ENCODE measurements at regions not wholly inside any gene's neighbourhood (a gene's known extent, or its start where the extent isn't known, plus 50 kb on each side); places are given as distances from the start of the nearest gene placed in this dataset.

DNA sequence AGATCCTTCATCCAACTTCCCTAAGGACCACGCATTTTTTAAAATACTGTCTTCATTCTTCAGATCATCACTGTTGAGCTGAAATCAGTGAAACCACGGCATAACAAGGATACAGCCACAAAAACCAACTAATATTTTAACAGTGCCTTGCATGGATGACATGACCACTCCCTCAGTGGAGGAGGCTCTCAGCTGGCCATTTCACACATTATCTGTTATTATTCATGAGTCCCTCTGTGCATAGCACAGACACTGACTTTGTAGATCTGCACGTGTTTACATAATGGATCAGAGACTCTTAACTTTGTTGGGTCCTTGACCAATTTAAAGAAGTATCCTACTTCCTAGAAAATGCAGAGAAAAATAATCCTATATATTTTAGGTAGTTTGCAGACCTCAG lies 104.8 kb upstream of the NUDT7 start:
- Histone ChIP-seq H2AK5ac (ENCODE audit: low read depth, low read length) (no peak overlapping the region), H4K91ac (replicated peaks; ENCODE audit: insufficient read length, low read length) (no peak overlapping the region), H3K36me3 (ENCODE audit: control insufficient read depth in 2 of 4, insufficient read depth in 4 of 4, low read length in 3 of 4) (no peaks in the 10 kb centered on the region), H3K9ac (replicated peaks in 1 of 4; ENCODE audit: extremely low read depth in 1 of 4, low read depth in 3 of 4, low read length in 3 of 4) (no peak overlapping the region), H2BK15ac (ENCODE audit: low read length) (no peak overlapping the region), H3K4ac (replicated peaks; ENCODE audit: insufficient read length, low read depth, low read length) (no peak overlapping the region), H3K56ac (replicated peaks; ENCODE audit: insufficient read length, low read depth, low read length) (no peak overlapping the region), H3K23ac (ENCODE audit: insufficient read length) (no peak overlapping the region), H3K79me2 (ENCODE audit: control insufficient read depth in 1 of 2, insufficient read depth in 2 of 2, low read length in 2 of 2) (no peaks in the 10 kb centered on the region), H4K5ac (ENCODE audit: insufficient read length, low read depth, low read length) (no peak overlapping the region), H3K14ac (ENCODE audit: insufficient read length) (no peak overlapping the region), H3K18ac (ENCODE audit: extremely low read depth, low read length) (no peak overlapping the region), H2BK5ac (ENCODE audit: low read depth, low read length) (no peak overlapping the region), H3K27ac (ENCODE audit: low read depth, low read length) (no peak overlapping the region), H2AFZ (ENCODE audit: low read length) (no peak overlapping the region), H3K4me3 (ENCODE audit: extremely low read depth in 1 of 4, insufficient read depth in 2 of 4, low read depth in 3 of 4, low read length in 4 of 4) (no peak overlapping the region), H4K8ac (ENCODE audit: extremely low read depth, insufficient read depth, low read length) (no peak overlapping the region), H3K4me1 (replicated peaks in 1 of 4; ENCODE audit: control insufficient read depth in 3 of 4, insufficient read depth in 4 of 4, low read length in 3 of 4) (no peaks in the 10 kb centered on the region), H3K27me3 (replicated peaks in 1 of 4; ENCODE audit: control insufficient read depth in 3 of 4, extremely low read depth in 1 of 4, insufficient read depth in 3 of 4, low read length in 3 of 4) (no peaks in the 10 kb centered on the region), H2BK120ac (replicated peaks; ENCODE audit: low read depth, low read length) (no peak overlapping the region), H3K23me2 (ENCODE audit: low read depth, low read length) (no peaks in the 10 kb centered on the region; the same call in 1 of the 2 replicates), H4K20me1 (replicated peaks in 1 of 2; ENCODE audit: control insufficient read depth in 1 of 2, insufficient read depth in 2 of 2, low read length in 2 of 2) (no peaks in the 10 kb centered on the region), H2BK12ac (ENCODE audit: low read depth, low read length) (no peak overlapping the region), H3K79me1 (ENCODE audit: low read depth, low read length) (no peaks in the 10 kb centered on the region), H2BK20ac (ENCODE audit: low read length) (no peak overlapping the region), H3K9me3 (ENCODE audit: insufficient read depth in 2 of 2, low read depth in 1 of 2, low read length in 1 of 2) (no peaks in the 10 kb centered on the region), H3K4me2 (ENCODE audit: insufficient read depth in 1 of 2, low read depth in 2 of 2, low read length in 2 of 2) (no peak overlapping the region)
- WGBS, 2 experiments (ENCODE audit: extremely low coverage in 1 of 2, insufficient coverage in 1 of 2, insufficient read length in 1 of 2, insufficient replicate concordance in 2 of 2, low coverage in 1 of 2, low lambda C conversion rate in 2 of 2, missing lambda C conversion rate in 1 of 2): 83% methylated on average over 3 of the region's 3 CpGs; no CpG with 5 or more reads in 1 of the 2 experiments
- DNase-seq (ENCODE audit: low read depth in 1 of 2, low spot score in 2 of 2): no peak
- ChIA-PET POLR2A (ENCODE audit: partially characterized antibody) (no interaction called here), CTCF (ENCODE audit: partially characterized antibody) (interaction anchor here (0.6 to 0.9 kb wide), 3 partner anchors 42 to 646 kb away, joined by 3 to 4 read pairs (median 4); no protein-coding TSS in a partner anchor)
- no peak for FAIRE-seq
- TF ChIP-seq CBX5 (IDR thresholded peaks at IDR 0.05; ENCODE audit: low read depth, low read length) (no peak), RXRA (IDR thresholded peaks at IDR 0.05; ENCODE audit: insufficient read depth, low read depth, low read length) (no peak)

Data from H1 (cell line).